Testis (tissue), 2 donors: ENCODE measurements at regions not wholly inside any gene's neighbourhood (a gene's known extent, or its start where the extent isn't known, plus 50 kb on each side); places are given as distances from the start of the nearest gene placed in this dataset.

Experiments used
- CTCF ChIP-seq, 3 experiments: fragments of 450-650 bp in 2 of 3; fragments of 200-600 bp in 1 of 3; sonication (generic) in 1 of 3; IDR thresholded peaks; one replicate each; pipeline ENCODE4 v1.5.1; 2016 to 2019; ENCODE audit warnings: antibody characterized with exemption in 3 of 3, mild to moderate bottlenecking in 2 of 3, moderate library complexity in 1 of 3
- POLR2A ChIP-seq: fragments of 450-650 bp; IDR thresholded peaks from one replicate; pipeline ENCODE4 v1.6.1; 2017; ENCODE audit warnings: antibody characterized with exemption, mild to moderate bottlenecking, moderate library complexity

GRCh38 chr6:138664745-138665144, 108.8 kb upstream of the CCDC28A start:
- TF ChIP-seq CTCF (IDR thresholded peaks at IDR 0.05): no peak
- TF ChIP-seq POLR2A: no peak
